ENCODE measurements at regions not wholly inside any gene's neighbourhood (a gene's known extent, or its start where the extent isn't known, plus 50 kb on each side); places are given as distances from the start of the nearest gene placed in this dataset.

DNA sequence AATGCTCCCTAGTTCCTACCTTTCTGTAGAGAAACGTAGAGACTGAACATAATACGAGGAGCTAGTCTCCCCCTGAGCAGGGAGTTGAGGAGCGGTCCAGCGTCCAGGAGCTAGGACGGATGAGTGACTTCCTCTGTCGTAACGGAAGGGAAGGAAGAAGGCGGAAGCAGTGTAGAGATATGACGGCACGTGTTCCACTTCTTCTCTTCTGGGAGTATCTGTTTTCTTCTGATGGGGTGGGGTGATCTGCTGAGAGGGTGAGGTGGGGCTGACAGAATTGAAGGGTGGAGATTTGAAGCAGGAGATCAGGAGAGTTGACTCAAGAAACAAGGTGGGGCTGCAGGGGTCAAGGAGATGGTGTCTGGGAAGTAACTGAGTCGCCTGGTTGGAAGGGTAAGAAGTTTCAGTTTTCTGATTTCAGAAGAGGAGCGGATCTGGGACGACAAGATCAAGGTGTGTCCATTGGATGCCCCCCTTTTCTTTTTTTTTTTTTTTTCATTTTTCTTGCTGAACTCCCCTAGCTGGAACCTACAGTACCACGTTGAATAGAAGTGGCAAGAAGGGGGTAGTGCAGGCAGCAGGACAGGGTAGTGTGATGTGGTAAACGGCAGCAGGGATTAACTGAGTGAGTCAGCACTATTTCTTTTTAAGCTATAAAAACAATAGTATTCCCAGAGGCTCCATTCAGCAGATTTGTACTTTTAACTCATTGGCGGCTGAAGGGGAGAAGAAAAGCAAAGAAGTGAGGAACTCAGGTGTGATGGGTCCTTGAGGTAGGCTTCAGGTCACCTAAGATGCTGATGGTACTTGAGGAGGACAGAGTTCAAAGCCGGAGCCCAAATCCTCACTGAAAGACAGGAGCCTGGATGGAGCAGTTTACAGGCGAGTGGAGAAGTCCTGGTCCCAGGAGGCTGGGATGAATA lies 50.8 kb upstream of the SETD7 start (continued):
- TF ChIP-seq, protein P1, sequence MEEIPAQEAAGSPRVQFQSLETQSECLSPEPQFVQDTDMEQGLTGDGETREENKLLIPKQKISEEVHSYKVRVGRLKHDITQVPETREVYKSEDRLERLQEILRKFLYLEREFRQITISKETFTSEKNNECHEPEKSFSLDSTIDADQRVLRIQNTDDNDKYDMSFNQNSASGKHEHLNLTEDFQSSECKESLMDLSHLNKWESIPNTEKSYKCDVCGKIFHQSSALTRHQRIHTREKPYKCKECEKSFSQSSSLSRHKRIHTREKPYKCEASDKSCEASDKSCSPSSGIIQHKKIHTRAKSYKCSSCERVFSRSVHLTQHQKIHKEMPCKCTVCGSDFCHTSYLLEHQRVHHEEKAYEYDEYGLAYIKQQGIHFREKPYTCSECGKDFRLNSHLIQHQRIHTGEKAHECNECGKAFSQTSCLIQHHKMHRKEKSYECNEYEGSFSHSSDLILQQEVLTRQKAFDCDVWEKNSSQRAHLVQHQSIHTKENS (CRISPR knock-in tag; IDR thresholded peaks at IDR 0.05): no peak
- TF ChIP-seq, protein P2, sequence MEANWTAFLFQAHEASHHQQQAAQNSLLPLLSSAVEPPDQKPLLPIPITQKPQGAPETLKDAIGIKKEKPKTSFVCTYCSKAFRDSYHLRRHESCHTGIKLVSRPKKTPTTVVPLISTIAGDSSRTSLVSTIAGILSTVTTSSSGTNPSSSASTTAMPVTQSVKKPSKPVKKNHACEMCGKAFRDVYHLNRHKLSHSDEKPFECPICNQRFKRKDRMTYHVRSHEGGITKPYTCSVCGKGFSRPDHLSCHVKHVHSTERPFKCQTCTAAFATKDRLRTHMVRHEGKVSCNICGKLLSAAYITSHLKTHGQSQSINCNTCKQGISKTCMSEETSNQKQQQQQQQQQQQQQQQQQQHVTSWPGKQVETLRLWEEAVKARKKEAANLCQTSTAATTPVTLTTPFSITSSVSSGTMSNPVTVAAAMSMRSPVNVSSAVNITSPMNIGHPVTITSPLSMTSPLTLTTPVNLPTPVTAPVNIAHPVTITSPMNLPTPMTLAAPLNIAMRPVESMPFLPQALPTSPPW (CRISPR knock-in tag; IDR thresholded peaks at IDR 0.05): no peak
- TF ChIP-seq TAF1 (IDR thresholded peaks at IDR 0.05; ENCODE audit: control insufficient read depth, extremely low read depth, insufficient read depth, low read length, severe bottlenecking) (no peak), ESRRB (CRISPR knock-in tag; IDR thresholded peaks at IDR 0.05; ENCODE audit: borderline replicate concordance) (no peak), CREBBP (IDR thresholded peaks at IDR 0.05; ENCODE audit: low read depth, low read length) (no peak), SUPT5H (IDR thresholded peaks at IDR 0.05) (no peak), PHB2 (IDR thresholded peaks at IDR 0.05; ENCODE audit: low read depth) (no peak), ZNF24 (IDR thresholded peaks at IDR 0.05) (no peak), SRF (CRISPR knock-in tag; IDR thresholded peaks at IDR 0.05) (no peak), HEY1 (CRISPR knock-in tag; IDR thresholded peaks at IDR 0.05; ENCODE audit: borderline replicate concordance) (no peak), ARID1B (IDR thresholded peaks at IDR 0.05) (no peak), EP400 (IDR thresholded peaks at IDR 0.05) (peak; percentile 26; the same call in 1 of the 2 replicates), MAFF (IDR thresholded peaks at IDR 0.05; ENCODE audit: low read length) (peak; percentile 84)
- TF ChIP-seq, protein P3, sequence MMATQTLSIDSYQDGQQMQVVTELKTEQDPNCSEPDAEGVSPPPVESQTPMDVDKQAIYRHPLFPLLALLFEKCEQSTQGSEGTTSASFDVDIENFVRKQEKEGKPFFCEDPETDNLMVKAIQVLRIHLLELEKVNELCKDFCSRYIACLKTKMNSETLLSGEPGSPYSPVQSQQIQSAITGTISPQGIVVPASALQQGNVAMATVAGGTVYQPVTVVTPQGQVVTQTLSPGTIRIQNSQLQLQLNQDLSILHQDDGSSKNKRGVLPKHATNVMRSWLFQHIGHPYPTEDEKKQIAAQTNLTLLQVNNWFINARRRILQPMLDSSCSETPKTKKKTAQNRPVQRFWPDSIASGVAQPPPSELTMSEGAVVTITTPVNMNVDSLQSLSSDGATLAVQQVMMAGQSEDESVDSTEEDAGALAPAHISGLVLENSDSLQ (IDR thresholded peaks at IDR 0.05): peak; percentile 51; the same call in 1 of the 2 replicates
- TF ChIP-seq, protein P4, sequence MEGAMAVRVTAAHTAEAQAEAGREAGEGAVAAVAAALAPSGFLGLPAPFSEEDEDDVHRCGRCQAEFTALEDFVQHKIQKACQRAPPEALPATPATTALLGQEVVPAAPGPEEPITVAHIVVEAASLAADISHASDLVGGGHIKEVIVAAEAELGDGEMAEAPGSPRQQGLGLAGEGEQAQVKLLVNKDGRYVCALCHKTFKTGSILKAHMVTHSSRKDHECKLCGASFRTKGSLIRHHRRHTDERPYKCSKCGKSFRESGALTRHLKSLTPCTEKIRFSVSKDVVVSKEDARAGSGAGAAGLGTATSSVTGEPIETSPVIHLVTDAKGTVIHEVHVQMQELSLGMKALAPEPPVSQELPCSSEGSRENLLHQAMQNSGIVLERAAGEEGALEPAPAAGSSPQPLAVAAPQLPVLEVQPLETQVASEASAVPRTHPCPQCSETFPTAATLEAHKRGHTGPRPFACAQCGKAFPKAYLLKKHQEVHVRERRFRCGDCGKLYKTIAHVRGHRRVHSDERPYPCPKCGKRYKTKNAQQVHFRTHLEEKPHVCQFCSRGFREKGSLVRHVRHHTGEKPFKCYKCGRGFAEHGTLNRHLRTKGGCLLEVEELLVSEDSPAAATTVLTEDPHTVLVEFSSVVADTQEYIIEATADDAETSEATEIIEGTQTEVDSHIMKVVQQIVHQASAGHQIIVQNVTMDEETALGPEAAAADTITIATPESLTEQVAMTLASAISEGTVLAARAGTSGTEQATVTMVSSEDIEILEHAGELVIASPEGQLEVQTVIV (CRISPR knock-in tag; IDR thresholded peaks at IDR 0.05; ENCODE audit: borderline replicate concordance): no peak
- TF ChIP-seq, protein P5, sequence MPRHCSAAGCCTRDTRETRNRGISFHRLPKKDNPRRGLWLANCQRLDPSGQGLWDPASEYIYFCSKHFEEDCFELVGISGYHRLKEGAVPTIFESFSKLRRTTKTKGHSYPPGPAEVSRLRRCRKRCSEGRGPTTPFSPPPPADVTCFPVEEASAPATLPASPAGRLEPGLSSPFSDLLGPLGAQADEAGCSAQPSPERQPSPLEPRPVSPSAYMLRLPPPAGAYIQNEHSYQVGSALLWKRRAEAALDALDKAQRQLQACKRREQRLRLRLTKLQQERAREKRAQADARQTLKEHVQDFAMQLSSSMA (CRISPR knock-in tag; IDR thresholded peaks at IDR 0.05): no peak
- TF ChIP-seq, protein P6, sequence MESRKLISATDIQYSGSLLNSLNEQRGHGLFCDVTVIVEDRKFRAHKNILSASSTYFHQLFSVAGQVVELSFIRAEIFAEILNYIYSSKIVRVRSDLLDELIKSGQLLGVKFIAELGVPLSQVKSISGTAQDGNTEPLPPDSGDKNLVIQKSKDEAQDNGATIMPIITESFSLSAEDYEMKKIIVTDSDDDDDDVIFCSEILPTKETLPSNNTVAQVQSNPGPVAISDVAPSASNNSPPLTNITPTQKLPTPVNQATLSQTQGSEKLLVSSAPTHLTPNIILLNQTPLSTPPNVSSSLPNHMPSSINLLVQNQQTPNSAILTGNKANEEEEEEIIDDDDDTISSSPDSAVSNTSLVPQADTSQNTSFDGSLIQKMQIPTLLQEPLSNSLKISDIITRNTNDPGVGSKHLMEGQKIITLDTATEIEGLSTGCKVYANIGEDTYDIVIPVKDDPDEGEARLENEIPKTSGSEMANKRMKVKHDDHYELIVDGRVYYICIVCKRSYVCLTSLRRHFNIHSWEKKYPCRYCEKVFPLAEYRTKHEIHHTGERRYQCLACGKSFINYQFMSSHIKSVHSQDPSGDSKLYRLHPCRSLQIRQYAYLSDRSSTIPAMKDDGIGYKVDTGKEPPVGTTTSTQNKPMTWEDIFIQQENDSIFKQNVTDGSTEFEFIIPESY (CRISPR knock-in tag; IDR thresholded peaks at IDR 0.05): no peak

Data from K562 (cell line).